ENCODE measurements at regions not wholly inside any gene's neighbourhood (a gene's known extent, or its start where the extent isn't known, plus 50 kb on each side); places are given as distances from the start of the nearest gene placed in this dataset.

DNA sequence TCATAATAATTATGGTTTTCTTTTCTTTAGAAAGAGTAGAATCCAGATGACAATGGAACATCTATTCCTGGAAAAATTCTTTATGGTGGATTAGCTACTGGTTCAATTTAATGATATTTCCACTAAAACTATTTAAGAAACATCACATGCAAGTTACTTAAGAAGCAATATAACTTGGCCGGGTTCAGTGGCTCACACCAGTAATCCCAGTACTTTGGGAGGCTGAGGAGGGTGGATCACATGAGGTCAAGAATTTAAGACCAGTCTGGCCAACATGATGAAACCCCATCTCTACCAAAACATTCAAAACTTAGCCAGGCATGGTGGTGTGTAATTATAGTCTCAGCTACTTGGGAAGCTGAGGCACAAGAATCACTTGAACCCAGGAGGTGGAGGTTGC lies 65.9 kb upstream of the SMLR1 start:
- TF ChIP-seq POLR2A (IDR thresholded peaks at IDR 0.05) (no peak), POLR2AphosphoS5 (IDR thresholded peaks at IDR 0.05) (no peak)
- TF ChIP-seq, protein P1, sequence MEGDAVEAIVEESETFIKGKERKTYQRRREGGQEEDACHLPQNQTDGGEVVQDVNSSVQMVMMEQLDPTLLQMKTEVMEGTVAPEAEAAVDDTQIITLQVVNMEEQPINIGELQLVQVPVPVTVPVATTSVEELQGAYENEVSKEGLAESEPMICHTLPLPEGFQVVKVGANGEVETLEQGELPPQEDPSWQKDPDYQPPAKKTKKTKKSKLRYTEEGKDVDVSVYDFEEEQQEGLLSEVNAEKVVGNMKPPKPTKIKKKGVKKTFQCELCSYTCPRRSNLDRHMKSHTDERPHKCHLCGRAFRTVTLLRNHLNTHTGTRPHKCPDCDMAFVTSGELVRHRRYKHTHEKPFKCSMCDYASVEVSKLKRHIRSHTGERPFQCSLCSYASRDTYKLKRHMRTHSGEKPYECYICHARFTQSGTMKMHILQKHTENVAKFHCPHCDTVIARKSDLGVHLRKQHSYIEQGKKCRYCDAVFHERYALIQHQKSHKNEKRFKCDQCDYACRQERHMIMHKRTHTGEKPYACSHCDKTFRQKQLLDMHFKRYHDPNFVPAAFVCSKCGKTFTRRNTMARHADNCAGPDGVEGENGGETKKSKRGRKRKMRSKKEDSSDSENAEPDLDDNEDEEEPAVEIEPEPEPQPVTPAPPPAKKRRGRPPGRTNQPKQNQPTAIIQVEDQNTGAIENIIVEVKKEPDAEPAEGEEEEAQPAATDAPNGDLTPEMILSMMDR (IDR thresholded peaks at IDR 0.05), result no peak

Measured in gastroesophageal sphincter (tissue), 3 donors.